Inflammatory macrophage treated with lipopolysaccharide for 4 hours (primary cell): ENCODE measurements at regions not wholly inside any gene's neighbourhood (a gene's known extent, or its start where the extent isn't known, plus 50 kb on each side); places are given as distances from the start of the nearest gene placed in this dataset.
"Not testable (repeated sequence)": the region's sequence is repeated elsewhere in the genome, so short reads cannot be mapped to it uniquely, and the experiment has no call there.

Source experiments
- DNase-seq: peaks from one replicate; pipeline ENCODE4 v3.0.0-alpha.2; 2020

DNA sequence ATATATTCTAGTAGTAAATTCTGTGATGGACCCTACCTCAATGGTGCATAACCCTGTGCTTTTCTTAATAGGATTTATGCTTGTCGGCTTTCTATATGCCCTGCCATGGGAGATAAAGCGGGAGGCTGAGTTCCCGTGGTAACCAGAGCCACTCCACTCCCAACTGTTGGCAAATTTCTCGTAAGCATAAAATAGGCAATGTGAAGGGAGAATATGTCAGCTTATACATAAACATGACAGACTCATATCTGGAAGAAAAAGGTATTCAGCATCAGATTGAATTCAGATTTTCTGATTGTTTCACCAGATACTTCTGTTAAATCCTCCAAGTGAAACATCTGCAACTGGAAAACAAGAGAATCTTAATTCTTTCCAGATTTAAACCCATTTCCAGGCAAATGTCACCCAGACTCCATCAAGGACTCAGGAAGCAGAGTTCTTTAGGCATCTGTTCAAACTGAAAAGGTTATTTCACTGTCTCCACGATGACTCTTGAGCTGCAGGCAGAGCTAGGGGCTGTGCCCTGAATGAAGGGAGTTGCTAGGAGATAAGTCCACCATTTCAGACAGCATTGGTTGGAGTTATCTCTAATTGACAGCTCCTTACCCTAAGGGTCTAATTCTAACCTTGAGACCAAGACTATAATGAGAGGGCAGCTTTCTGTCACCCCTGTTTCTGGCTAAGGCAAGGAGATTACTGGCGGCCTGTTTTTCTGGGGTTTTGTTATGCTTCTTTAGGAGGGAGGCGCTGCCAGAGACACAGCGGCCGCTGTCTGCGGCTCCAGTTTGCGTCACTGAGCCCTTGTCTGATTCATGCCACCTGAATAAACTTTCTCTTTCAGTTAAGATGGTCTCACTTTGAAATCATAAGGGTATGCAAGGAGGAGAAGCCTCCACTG, 381.3 kb downstream of the SOX11 start:
- no peak for DNase-seq

DNA sequence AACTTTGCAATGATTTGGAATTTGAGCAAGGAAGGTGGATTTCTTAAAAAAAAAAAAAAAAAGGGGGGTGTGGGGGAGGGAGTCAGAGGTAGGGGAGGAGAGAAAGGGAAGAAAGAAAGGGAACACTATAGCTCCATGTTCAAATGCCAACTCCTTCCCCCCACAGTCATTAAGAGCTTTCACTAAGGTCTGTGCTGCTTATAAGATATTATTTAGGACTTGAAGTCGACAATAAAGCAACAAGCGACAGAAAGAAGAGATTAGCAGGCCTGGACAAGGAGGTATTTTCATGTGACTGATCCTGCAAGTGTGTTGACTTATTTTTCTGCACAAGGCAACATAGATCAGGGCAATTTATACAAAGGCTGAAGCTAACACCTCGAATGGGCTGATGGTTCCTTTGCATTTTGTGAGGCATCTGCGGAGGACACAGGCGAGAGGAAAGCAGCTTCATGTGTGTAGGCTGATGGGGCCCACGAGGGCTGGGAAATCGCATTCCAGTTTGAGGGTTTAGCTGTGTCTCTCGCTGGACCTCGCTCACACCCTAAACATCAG, 382.0 kb downstream of the SOX11 start:
- DNase-seq: no peak

GRCh38 chr2:6077585-6077984, 385.4 kb downstream of the SOX11 start:
- no peak for DNase-seq

- DNase-seq: no peak
Observed at GRCh38 chr2:6078414-6078813, 386.2 kb downstream of the SOX11 start.

DNA sequence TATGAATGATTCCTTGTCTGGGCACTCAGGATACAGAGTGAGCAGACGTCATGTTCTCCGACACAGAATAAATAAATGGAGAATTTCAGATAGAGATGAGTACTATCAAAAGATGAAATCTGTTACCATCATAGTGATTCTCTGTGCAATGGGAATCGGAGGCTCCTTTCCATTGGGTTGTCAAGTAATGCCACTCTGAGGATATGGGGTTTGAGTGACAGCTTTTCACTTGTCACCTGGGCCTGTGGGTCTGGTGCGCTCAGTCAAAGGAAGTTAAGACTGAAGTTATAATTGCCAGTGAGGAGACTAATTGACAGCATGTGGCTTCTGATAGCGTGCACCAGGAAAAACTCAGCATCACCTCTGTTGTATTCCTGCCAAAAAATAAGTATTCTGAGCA, 387.2 kb downstream of the SOX11 start:
- DNase-seq: no peak

GRCh38 chr2:6080932-6081753, 389.0 kb downstream of the SOX11 start:
- no peak for DNase-seq

DNA sequence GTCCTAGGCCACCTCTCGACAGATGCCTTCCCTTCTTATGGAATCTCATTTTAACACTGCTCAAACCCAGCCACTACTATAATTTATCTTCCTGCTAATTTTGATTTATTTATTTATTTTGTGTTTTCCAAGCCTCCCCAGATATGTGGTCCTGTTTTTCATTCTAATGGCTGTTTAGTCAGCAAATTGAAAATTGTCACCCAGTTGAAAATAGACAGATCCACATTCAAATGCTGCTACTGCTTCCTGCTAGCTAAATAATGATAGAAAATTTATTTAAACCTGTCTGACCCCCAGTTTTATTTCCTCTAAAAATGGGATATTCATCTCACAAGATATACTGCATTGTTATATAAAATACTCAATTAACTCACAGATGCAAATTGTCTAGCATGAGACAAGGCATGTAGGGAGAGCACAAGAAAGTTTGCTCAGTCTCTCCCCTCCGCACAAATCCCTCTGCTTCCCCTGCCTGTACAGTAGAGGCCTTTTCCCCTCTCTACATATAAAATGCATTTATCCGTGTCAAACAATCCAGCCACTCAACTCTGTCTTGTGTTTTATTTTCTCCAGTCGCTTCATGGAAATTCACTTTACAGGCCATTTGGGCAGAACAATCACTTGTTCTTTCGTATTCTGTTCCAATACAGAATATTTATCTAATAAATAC, 389.9 kb downstream of the SOX11 start:
- DNase-seq: no peak

DNA sequence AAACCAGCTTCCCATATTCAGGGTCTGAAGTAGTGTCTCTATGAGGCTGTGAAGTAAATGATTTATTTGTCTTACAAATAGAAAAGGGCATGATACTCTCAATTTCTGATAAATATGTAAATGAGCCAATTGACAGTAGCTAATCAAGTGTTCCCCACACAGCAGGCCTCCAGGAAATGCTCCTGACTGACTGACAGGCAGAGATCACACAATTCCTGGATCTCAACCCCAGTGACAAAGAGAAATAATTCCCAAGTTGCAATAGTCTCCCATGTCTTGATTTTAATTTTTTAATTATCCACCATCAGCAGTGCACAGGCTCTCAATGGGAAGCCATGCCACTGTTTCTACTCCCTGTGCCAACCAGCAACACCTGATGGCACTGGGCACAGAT, 390.4 kb downstream of the SOX11 start:
- no peak for DNase-seq

DNA sequence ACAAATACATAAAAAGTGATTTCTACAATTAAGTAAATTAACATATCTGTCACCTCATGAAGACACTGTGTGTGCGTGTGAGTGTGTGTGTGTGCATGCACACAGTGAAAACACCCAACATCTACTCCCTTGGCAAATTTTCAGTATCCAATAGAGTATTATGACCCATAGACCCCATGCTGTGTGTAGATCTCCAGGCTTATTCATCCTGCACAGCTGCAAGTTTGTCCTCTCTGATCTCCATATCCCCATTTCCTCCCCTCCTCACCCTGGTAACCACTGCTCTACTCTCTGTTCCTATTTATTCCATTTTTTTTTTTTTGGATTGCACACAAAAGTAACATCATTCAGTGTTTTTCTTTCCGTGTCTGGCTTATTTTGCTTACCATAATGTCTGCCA, 391.0 kb downstream of the SOX11 start:
- DNase-seq: no peak

DNA sequence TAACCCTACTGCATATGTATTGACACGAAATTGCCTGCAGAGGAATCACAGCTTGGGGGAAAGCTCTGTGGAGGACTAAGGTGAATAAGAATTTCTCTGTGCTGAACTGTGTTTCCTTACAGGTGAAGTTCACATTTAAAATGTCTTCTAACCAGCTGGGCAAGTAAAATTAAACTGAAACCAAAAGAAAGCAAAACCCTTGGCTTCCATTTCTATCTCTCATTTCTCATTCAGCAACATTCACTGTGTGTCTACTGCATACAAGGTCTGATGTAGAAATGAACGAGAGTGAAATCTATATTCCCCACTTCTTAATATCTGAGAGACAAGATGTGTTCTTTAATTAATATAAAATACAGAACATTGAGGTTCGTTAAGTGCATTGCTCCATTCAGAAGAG, 397.3 kb downstream of the SOX11 start:
- no peak for DNase-seq

DNA sequence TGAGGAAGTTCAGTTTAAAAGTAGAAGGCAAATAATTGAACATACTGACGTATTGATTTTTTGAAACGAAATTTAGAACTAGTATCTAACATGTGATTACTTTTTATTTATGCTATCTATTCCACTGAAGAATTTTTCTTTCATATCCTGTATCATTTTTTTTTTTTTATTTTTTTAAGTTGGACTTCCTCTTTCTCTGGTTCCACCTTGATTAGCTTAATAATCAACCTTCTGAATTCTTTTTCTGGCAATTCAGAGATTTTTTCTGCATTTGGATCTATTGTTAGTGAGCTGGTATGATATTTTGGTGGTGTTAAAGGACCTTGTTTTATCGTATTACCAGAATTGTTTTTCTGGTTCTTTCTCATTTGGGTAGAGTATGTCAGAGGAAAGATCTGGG, 411.2 kb downstream of the SOX11 start:
- DNase-seq: no peak

GRCh38 chr2:6103949-6104348, 411.8 kb downstream of the SOX11 start:
- DNase-seq: no peak

- no peak for DNase-seq
Observed at GRCh38 chr2:6107290-6107689, 415.1 kb downstream of the SOX11 start.

GRCh38 chr2:6109831-6110230, 417.6 kb downstream of the SOX11 start:
- no peak for DNase-seq

GRCh38 chr2:6111781-6112261, 419.6 kb downstream of the SOX11 start:
- DNase-seq: no peak

GRCh38 chr2:6113786-6114185, 421.6 kb downstream of the SOX11 start:
- DNase-seq: no peak

DNA sequence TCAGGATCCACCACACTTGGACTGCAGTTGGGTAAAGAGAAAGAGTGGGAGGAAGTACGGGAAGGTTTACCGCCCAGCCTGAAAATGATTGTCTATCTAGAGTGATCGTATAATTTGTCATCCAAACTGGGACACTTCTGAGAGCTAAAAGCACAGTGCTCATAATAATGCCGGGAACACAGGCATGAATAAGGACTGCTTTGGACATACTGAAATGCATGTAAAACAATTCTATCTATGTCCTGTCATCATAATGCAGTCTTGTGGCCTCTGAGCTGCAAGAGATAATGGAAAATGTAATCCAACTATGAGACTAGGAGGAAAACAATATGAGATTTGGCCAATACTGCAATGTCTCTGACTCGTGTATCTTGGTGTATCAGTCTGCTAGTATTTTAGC, 435.5 kb downstream of the SOX11 start:
- DNase-seq: no peak

- no peak for DNase-seq
Observed at GRCh38 chr2:6139142-6139541, 447.0 kb downstream of the SOX11 start.

DNA sequence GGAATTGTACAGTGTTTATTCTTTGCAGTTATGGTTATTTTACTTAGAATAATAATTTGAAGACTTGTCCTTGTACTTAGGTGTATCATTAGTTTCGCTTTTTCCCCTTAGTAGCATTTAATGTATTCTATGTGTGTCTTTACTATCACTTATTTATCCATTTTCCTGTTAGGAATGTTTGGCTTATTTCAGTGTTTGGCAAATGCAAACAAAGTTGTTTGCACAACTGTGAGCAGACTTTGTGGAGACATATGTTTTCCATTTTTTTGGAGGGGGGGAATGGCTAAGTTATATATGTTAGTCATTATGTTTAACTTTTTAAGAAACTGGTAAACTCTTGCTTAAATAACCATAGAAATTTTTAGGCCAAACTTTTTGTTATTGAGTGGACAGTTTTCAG, 447.7 kb downstream of the SOX11 start:
- no peak for DNase-seq

GRCh38 chr2:6140509-6140908, 448.3 kb downstream of the SOX11 start:
- DNase-seq: no peak

DNA sequence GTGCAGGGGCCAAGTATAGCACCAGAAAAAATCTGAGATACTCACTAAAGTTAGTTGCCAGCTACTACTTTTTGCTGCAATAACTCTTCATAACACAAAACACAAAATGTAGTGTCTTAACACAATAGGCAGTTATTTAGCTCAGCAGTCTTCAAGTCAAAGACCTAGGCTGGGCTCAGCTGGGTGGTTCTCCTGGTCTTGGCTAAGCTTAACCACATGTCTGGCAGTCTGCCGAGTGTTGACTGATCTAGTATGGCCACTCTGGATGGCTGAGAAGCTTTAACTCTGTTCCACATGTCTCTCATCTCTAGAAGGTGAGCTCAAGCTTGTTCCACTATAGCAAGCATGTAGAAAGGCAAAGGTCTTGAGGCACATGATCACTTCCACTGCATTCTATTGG, 451.6 kb downstream of the SOX11 start:
- no peak for DNase-seq

GRCh38 chr2:6147215-6147614, 455.0 kb downstream of the SOX11 start:
- DNase-seq: not testable (repeated sequence)

DNA sequence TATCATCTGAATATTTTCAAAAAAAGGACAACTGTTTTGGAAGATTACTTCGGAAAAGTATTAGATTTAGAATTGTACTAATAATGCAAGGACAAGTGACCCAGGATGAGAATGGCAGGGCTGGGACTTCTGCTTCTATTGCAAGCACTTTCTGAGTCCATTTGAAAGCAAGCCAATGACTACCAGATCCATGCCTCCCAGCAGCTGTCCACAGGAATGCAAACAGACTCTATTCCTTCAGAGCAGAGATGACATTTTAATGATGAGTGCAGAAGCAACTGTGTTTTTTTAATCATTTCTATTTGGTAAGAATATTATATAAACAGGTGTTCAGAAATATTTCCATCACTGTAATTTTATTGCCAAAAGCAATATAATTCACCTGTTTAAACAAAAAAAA, 456.7 kb downstream of the SOX11 start:
- no peak for DNase-seq
